DND-41 (cell line): ENCODE measurements at regions not wholly inside any gene's neighbourhood (a gene's known extent, or its start where the extent isn't known, plus 50 kb on each side); places are given as distances from the start of the nearest gene placed in this dataset.

ENCODE experiments used
- CTCF ChIP-seq: IDR thresholded peaks from 2 replicates; pipeline ENCODE4 v1.5.1; 2012; ENCODE audit warnings: borderline replicate concordance, low read length, moderate library complexity, mild to moderate bottlenecking; ENCODE audit not compliant: poor library complexity, severe bottlenecking; ENCODE audit errors: extremely low read depth
- EZH2 ChIP-seq: IDR thresholded peaks from 3 replicates; pipeline ENCODE4 v1.6.1; 2012; ENCODE audit warnings: borderline replicate concordance, low read depth, mild to moderate bottlenecking, moderate library complexity, low read length, inconsistent platforms; ENCODE audit not compliant: severe bottlenecking

DNA sequence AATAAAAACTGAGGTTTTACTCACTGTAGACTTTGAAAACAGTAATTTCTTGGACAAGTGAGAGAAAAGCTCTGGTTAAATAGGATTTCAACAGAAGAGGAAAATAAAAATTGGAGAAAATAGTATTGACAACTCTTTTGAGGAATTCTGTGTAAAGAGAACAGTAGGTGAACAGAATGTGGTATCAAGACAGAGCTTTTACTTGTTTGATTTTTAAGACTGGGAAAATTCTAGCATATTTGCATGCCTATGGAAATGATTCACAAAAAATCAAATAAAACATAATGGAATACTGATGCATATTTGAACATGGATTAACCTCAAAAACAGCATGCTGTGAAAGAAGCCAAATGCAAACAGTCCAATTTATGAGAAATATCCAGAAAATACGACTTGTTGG, 504.6 kb downstream of the KCTD8 start:
- TF ChIP-seq CTCF (no peak), EZH2 (no peak)
